ENCODE measurements at regions not wholly inside any gene's neighbourhood (a gene's known extent, or its start where the extent isn't known, plus 50 kb on each side); places are given as distances from the start of the nearest gene placed in this dataset.

- Histone ChIP-seq H3K4me3 (no peak overlapping the region), H3K27ac (no peak overlapping the region), H3K27me3 (replicated peaks; ENCODE audit: insufficient read depth) (no peaks in the 10 kb centered on the region), H3K36me3 (no peaks in the 10 kb centered on the region), H3K4me1 (ENCODE audit: control insufficient read depth in 1 of 2, low read depth in 2 of 2) (no peaks in the 10 kb centered on the region), H3K9me3 (no peaks in the 10 kb centered on the region)
- DNase-seq (ENCODE audit: low spot score) (no peak), ATAC-seq (ENCODE audit: insufficient number of reproducible peaks, low FRiP score, low read depth) (no peak)
- TF ChIP-seq, protein P1, sequence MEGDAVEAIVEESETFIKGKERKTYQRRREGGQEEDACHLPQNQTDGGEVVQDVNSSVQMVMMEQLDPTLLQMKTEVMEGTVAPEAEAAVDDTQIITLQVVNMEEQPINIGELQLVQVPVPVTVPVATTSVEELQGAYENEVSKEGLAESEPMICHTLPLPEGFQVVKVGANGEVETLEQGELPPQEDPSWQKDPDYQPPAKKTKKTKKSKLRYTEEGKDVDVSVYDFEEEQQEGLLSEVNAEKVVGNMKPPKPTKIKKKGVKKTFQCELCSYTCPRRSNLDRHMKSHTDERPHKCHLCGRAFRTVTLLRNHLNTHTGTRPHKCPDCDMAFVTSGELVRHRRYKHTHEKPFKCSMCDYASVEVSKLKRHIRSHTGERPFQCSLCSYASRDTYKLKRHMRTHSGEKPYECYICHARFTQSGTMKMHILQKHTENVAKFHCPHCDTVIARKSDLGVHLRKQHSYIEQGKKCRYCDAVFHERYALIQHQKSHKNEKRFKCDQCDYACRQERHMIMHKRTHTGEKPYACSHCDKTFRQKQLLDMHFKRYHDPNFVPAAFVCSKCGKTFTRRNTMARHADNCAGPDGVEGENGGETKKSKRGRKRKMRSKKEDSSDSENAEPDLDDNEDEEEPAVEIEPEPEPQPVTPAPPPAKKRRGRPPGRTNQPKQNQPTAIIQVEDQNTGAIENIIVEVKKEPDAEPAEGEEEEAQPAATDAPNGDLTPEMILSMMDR (IDR thresholded peaks at IDR 0.05): peak; percentile 79
These were observed 565.1 kb downstream of the LIG4 start for GRCh38 chr13:107650081-107650701.

DNA sequence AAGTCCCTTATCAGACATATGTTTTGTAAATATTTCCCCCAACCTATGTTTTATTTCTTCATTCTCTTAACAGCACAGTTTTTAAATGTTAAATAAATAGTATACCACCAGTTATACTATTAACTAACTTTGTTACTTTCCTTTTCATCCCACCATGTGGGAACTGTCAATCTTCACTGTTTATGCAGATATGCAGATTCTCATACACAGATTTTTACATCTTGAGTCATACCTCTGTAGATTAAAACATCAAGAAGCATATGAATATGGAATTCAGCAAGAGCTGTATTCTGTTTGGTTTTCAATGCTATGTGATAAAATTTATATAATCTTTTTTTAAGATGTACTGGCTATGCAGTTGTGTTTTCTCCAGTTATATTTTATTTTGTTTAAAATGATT, 566.3 kb downstream of the LIG4 start:
- Histone ChIP-seq H3K36me3 (no peaks in the 10 kb centered on the region), H3K27me3 (replicated peaks; ENCODE audit: insufficient read depth) (no peaks in the 10 kb centered on the region), H3K9me3 (no peaks in the 10 kb centered on the region), H3K27ac (no peak overlapping the region), H3K4me1 (ENCODE audit: control insufficient read depth in 1 of 2, low read depth in 2 of 2) (no peaks in the 10 kb centered on the region), H3K4me3 (no peak overlapping the region)
- TF ChIP-seq, protein P1 (IDR thresholded peaks at IDR 0.05): no peak
- ATAC-seq (ENCODE audit: insufficient number of reproducible peaks, low FRiP score, low read depth): no peak
- no peak for DNase-seq (ENCODE audit: low spot score)

- no peaks in the 10 kb centered on the region for H3K4me1 ChIP-seq (ENCODE audit: control insufficient read depth in 1 of 2, low read depth in 2 of 2)
- no peak overlapping the region for H3K27ac ChIP-seq
- no peaks in the 10 kb centered on the region for H3K9me3 ChIP-seq
- no peak for DNase-seq (ENCODE audit: low spot score)
- no peak for ATAC-seq (ENCODE audit: insufficient number of reproducible peaks, low FRiP score, low read depth)
- no peak overlapping the region for H3K4me3 ChIP-seq
- no peaks in the 10 kb centered on the region for H3K36me3 ChIP-seq
- no peaks in the 10 kb centered on the region for H3K27me3 ChIP-seq (replicated peaks; ENCODE audit: insufficient read depth)
- TF ChIP-seq, protein P1 (IDR thresholded peaks at IDR 0.05): no peak
These were observed 571.2 kb downstream of the LIG4 start for GRCh38 chr13:107644136-107644535.

- H3K27me3 ChIP-seq (replicated peaks; ENCODE audit: insufficient read depth): no peaks in the 10 kb centered on the region
- DNase-seq (ENCODE audit: low spot score): no peak
- H3K36me3 ChIP-seq: no peaks in the 10 kb centered on the region
- no peaks in the 10 kb centered on the region for H3K4me1 ChIP-seq (ENCODE audit: control insufficient read depth in 1 of 2, low read depth in 2 of 2)
- TF ChIP-seq, protein P1 (IDR thresholded peaks at IDR 0.05): no peak
- ATAC-seq (ENCODE audit: insufficient number of reproducible peaks, low FRiP score, low read depth): no peak
- no peak overlapping the region for H3K27ac ChIP-seq
- no peak overlapping the region for H3K4me3 ChIP-seq
- no peaks in the 10 kb centered on the region for H3K9me3 ChIP-seq
These were observed 571.7 kb downstream of the LIG4 start for GRCh38 chr13:107643615-107644014.

GRCh38 chr13:107642831-107643230, 572.5 kb downstream of the LIG4 start:
- TF ChIP-seq, protein P1 (IDR thresholded peaks at IDR 0.05): no peak
- no peaks in the 10 kb centered on the region for H3K27me3 ChIP-seq (replicated peaks; ENCODE audit: insufficient read depth)
- ATAC-seq (ENCODE audit: insufficient number of reproducible peaks, low FRiP score, low read depth) (no peak), DNase-seq (ENCODE audit: low spot score) (no peak)
- no peaks in the 10 kb centered on the region for H3K36me3 ChIP-seq
- no peaks in the 10 kb centered on the region for H3K4me1 ChIP-seq (ENCODE audit: control insufficient read depth in 1 of 2, low read depth in 2 of 2)
- H3K27ac ChIP-seq: no peak overlapping the region
- no peak overlapping the region for H3K4me3 ChIP-seq
- no peaks in the 10 kb centered on the region for H3K9me3 ChIP-seq
